ENCODE measurements at regions not wholly inside any gene's neighbourhood (a gene's known extent, or its start where the extent isn't known, plus 50 kb on each side); places are given as distances from the start of the nearest gene placed in this dataset.

- TF ChIP-seq CTCF (conservative IDR thresholded peaks at IDR 0.05 in 1 of 2, IDR thresholded peaks at IDR 0.05 in 1 of 2; ENCODE audit: extremely low read depth in 1 of 2, insufficient read depth in 1 of 2, low read depth in 1 of 2, low read length in 2 of 2): no peak
- TF ChIP-seq EZH2 (IDR thresholded peaks at IDR 0.05; ENCODE audit: borderline replicate concordance, low read length): no peak
Observed at GRCh38 chr13:73730014-73730413, 404.2 kb downstream of the KLF12 start.

Measured in mammary epithelial cell (primary cell).